Naive B cell (primary cell): ENCODE measurements at regions not wholly inside any gene's neighbourhood (a gene's known extent, or its start where the extent isn't known, plus 50 kb on each side); places are given as distances from the start of the nearest gene placed in this dataset.
"Not testable (repeated sequence)": the region's sequence is repeated elsewhere in the genome, so short reads cannot be mapped to it uniquely, and the experiment has no call there.

Experiments
- ATAC-seq, 2 donors: fragments of 150-1000 bp; cut with Tn5 transposase; 2 replicates each; pipeline ENCODE4 v1.10.0; 2021; ENCODE audit warnings: low read depth in 2 of 2, mild to moderate bottlenecking in 2 of 2, moderate library complexity in 2 of 2
- DNase-seq: peaks from one replicate; pipeline ENCODE4 v3.0.0; 2022
- H3K27ac Mint-ChIP-seq, 6 donors: one replicate each; pipeline ENCODE4 v1.8.0; 2020 to 2022; ENCODE audit warnings: mild to moderate bottlenecking in 6 of 6, mixed read lengths in 6 of 6, moderate library complexity in 5 of 6, inconsistent platforms in 2 of 6
- H3K27me3 Mint-ChIP-seq, 3 donors: one replicate each; pipeline ENCODE4 v1.8.0; 2021 to 2022; ENCODE audit warnings: mixed read lengths in 3 of 3, mild to moderate bottlenecking in 1 of 3
- H3K36me3 Mint-ChIP-seq, 2 donors: one replicate each; pipeline ENCODE4 v1.8.0; 2020 to 2022; ENCODE audit warnings: mixed read lengths in 2 of 2, inconsistent platforms in 1 of 2, mild to moderate bottlenecking in 1 of 2
- H3K4me1 Mint-ChIP-seq, 3 donors: one replicate each; pipeline ENCODE4 v1.8.0; 2020 to 2022; ENCODE audit warnings: mixed read lengths in 3 of 3, inconsistent platforms in 1 of 3, mild to moderate bottlenecking in 1 of 3, moderate library complexity in 1 of 3
- H3K4me3 Mint-ChIP-seq, 8 donors: one replicate each; pipeline ENCODE4 v1.8.0; 2020 to 2022; ENCODE audit warnings: mild to moderate bottlenecking in 8 of 8, mixed read lengths in 8 of 8, moderate library complexity in 8 of 8, inconsistent platforms in 2 of 8
- H3K9me3 Mint-ChIP-seq, 7 donors: one replicate each; pipeline ENCODE4 v1.8.0; 2020 to 2022; ENCODE audit warnings: mixed read lengths in 7 of 7, mild to moderate bottlenecking in 5 of 7, inconsistent platforms in 2 of 7, moderate library complexity in 1 of 7

DNA sequence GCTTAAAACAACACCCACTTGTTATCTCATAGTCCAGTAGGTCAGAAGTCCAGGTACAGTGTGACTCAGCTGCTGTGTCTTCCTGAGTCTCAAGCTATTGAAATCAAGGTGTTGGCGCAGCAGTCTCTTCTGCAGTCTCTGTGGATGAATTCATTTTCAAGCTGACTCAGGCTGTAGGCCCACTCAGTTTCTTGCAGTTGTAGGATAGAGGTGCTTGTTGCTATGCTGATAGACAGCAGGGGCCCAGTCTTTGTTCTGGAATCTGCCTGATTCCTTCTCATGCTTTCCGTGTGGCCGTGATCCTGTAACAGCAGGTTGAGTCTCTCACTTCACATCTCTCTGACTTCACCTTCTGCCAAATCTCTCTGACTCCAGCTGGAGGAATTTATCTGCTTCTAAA lies 400.4 kb upstream of the POM121L12 start:
- no peak for DNase-seq
- Mint-ChIP-seq H3K4me1 (no peaks in the 10 kb centered on the region), H3K9me3 (peaks cover 0 to 12% (median 5%) of the 10 kb centered on the region in 7 donors), H3K27ac (no peak overlapping the region), H3K27me3 (no peaks in the 10 kb centered on the region), H3K4me3 (no peak overlapping the region), H3K36me3 (no peaks in the 10 kb centered on the region)
- no peak for ATAC-seq

DNA sequence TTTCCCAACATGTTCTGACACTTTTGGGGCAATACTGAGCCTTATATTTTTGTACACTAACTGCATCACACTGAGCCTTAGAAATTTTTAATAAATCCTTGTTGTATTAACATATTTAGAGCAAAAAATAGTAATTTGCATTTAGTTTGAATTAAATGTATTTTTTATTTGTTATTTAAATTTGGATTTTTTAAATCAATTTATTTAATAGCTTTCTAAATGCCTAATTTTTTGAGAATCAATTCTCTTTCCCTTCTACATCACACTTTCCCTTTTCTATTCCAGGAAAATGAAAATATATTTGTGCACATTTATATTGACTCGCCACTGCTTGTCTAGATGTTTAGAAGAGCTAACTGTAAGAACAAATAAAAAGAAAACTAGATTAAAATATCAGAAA lies 414.6 kb upstream of the POM121L12 start:
- Mint-ChIP-seq H3K4me1 (no peaks in the 10 kb centered on the region), H3K27me3 (no peaks in the 10 kb centered on the region), H3K4me3 (no peak overlapping the region), H3K27ac (no peak overlapping the region), H3K9me3 (peaks cover 0 to 8% (median 1%) of the 10 kb centered on the region in 7 donors), H3K36me3 (no peaks in the 10 kb centered on the region)
- no peak for DNase-seq
- no peak for ATAC-seq

GRCh38 chr7:52616552-52616951 lies 418.9 kb upstream of the POM121L12 start:
- Mint-ChIP-seq H3K27me3 (no peaks in the 10 kb centered on the region), H3K4me3 (no peak overlapping the region), H3K36me3 (no peaks in the 10 kb centered on the region), H3K4me1 (no peaks in the 10 kb centered on the region), H3K27ac (no peak overlapping the region), H3K9me3 (peaks cover 0 to 11% (median 1%) of the 10 kb centered on the region in 7 donors)
- no peak for ATAC-seq
- DNase-seq = no peak

- no peaks in the 10 kb centered on the region for H3K36me3 Mint-ChIP-seq
- ATAC-seq (no peak), DNase-seq (no peak)
- H3K9me3 Mint-ChIP-seq = peaks cover 0 to 16% (median 6%) of the 10 kb centered on the region in 7 donors
- no peak overlapping the region for H3K4me3 Mint-ChIP-seq
- H3K27me3 Mint-ChIP-seq = no peaks in the 10 kb centered on the region
- H3K27ac Mint-ChIP-seq = no peak overlapping the region
- H3K4me1 Mint-ChIP-seq = no peaks in the 10 kb centered on the region
Observed at GRCh38 chr7:52615021-52615695, 420.3 kb upstream of the POM121L12 start.

- H3K4me1 Mint-ChIP-seq = no peaks in the 10 kb centered on the region
- no peaks in the 10 kb centered on the region for H3K36me3 Mint-ChIP-seq
- H3K4me3 Mint-ChIP-seq = no peak overlapping the region
- no peaks in the 10 kb centered on the region for H3K27me3 Mint-ChIP-seq
- ATAC-seq (no peak), DNase-seq (no peak)
- peaks cover 0 to 19% (median 4%) of the 10 kb centered on the region in 7 donors for H3K9me3 Mint-ChIP-seq
- no peak overlapping the region for H3K27ac Mint-ChIP-seq
Observed at GRCh38 chr7:52609511-52609910, 425.9 kb upstream of the POM121L12 start.

DNA sequence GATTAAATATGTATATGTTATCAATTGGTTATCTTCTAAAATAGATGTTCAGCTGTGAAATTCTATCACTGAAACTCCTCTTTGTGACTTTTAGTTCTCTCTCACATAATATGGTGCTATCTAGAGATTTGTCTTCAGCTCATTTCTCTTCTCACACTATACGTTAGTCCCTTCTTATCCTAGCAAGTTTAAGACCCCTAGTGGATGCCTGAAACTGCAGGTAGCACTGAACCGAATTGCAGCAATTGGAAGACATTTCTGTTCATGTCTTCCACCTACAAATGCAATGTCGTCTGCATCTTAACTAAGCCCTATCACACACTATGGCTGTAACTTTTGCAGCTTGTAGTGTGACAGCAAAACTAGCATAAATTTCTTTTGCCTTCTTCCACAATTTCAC lies 442.7 kb upstream of the POM121L12 start:
- Mint-ChIP-seq H3K36me3 (no peaks in the 10 kb centered on the region), H3K27ac (no peak overlapping the region), H3K4me1 (no peaks in the 10 kb centered on the region), H3K9me3 (peaks cover 0 to 22% (median 4%) of the 10 kb centered on the region in 7 donors), H3K4me3 (no peak overlapping the region), H3K27me3 (no peaks in the 10 kb centered on the region)
- no peak for DNase-seq
- ATAC-seq = no peak

DNA sequence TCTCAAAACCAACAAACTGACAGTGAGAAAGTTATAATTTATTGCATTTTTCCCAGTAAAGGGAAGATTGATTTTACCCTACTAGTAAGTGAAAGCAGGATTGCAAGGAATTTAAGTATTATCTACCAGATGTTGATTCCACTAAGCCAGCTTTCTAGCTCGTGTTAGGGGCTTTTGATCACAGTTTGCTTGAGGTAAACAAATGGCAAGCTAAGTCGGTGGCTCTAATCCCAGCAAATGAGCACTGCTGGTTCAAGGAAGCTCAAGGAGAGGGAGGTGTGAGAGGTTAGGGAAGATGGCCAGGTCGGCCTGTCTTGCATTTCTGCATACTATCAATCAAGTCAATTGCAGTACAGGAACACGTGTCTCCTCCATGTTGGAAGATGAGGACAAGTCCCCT lies 448.7 kb upstream of the POM121L12 start:
- H3K4me3 Mint-ChIP-seq = no peak overlapping the region
- no peaks in the 10 kb centered on the region for H3K4me1 Mint-ChIP-seq
- no peak for DNase-seq
- ATAC-seq = no peak
- no peaks in the 10 kb centered on the region for H3K27me3 Mint-ChIP-seq
- H3K9me3 Mint-ChIP-seq = peaks cover 0 to 10% (median 6%) of the 10 kb centered on the region in 7 donors
- no peaks in the 10 kb centered on the region for H3K36me3 Mint-ChIP-seq
- H3K27ac Mint-ChIP-seq = peak overlapping the region in 1 of 6 donors; percentile 27

- H3K27ac Mint-ChIP-seq = peak overlapping the region in 1 of 6 donors; percentile 79
- peaks cover 0 to 11% (median 6%) of the 10 kb centered on the region in 7 donors for H3K9me3 Mint-ChIP-seq
- no peaks in the 10 kb centered on the region for H3K27me3 Mint-ChIP-seq
- no peak for DNase-seq
- ATAC-seq = no peak
- H3K4me1 Mint-ChIP-seq = no peaks in the 10 kb centered on the region
- no peak overlapping the region for H3K4me3 Mint-ChIP-seq
- no peaks in the 10 kb centered on the region for H3K36me3 Mint-ChIP-seq
Observed at GRCh38 chr7:52584041-52584440, 451.4 kb upstream of the POM121L12 start.

GRCh38 chr7:52573141-52573540 lies 462.3 kb upstream of the POM121L12 start:
- ATAC-seq, DNase-seq, H3K4me3 Mint-ChIP-seq, H3K27me3 Mint-ChIP-seq, H3K36me3 Mint-ChIP-seq, H3K4me1 Mint-ChIP-seq, H3K9me3 Mint-ChIP-seq, H3K27ac Mint-ChIP-seq: not testable (repeated sequence)

DNA sequence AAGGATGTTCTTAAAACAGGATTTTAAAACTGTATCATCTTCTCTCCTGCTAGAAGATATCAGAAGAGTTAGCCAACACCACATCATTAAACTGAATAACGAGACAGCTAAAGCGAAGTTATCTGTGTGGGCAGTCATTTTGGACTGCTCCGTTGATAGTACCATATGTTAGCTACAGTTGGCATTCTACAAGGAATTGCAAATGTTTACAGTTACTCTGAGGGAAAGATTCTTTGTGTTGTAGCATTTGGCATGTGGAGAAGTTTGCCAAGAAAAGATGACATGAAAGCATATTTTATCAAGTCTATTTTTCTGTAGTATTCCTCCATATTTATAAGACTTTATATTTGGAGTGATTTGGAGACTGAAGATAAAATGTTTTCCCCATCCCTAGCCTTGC lies 464.4 kb upstream of the POM121L12 start:
- H3K4me3 Mint-ChIP-seq = no peak overlapping the region
- no peak for DNase-seq
- no peaks in the 10 kb centered on the region for H3K4me1 Mint-ChIP-seq
- no peaks in the 10 kb centered on the region for H3K27me3 Mint-ChIP-seq
- H3K27ac Mint-ChIP-seq = no peak overlapping the region
- ATAC-seq = no peak
- peaks cover 0 to 8% (median 0%) of the 10 kb centered on the region in 7 donors for H3K9me3 Mint-ChIP-seq
- no peaks in the 10 kb centered on the region for H3K36me3 Mint-ChIP-seq

DNA sequence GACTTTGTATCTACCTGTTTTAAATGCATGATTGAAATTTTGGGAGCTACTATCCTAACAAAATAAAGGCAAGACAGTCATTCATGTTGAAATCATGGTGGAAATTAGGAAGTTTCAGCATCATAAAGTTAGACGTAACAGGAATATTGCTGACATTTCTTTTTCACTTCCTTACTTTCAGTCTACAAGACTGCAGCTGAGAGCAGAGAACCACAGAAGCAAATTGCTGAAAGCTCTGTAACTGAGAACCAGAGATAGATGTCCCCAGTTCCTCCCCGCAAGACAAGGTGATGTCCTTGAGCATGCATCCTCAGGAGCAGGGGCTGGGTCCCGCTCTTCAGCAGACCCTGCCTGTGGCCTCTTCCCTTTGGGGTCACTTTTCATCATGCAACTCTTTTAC lies 466.3 kb upstream of the POM121L12 start:
- H3K4me1 Mint-ChIP-seq = no peaks in the 10 kb centered on the region
- peaks cover 0 to 8% (median 0%) of the 10 kb centered on the region in 7 donors for H3K9me3 Mint-ChIP-seq
- no peaks in the 10 kb centered on the region for H3K36me3 Mint-ChIP-seq
- H3K4me3 Mint-ChIP-seq = no peak overlapping the region
- no peak overlapping the region for H3K27ac Mint-ChIP-seq
- ATAC-seq = no peak
- no peak for DNase-seq
- H3K27me3 Mint-ChIP-seq = no peaks in the 10 kb centered on the region

GRCh38 chr7:52565974-52566373 lies 469.5 kb upstream of the POM121L12 start:
- Mint-ChIP-seq H3K4me3 (no peak overlapping the region), H3K9me3 (peaks cover 0 to 9% (median 4%) of the 10 kb centered on the region in 7 donors), H3K27ac (no peak overlapping the region), H3K4me1 (no peaks in the 10 kb centered on the region), H3K27me3 (no peaks in the 10 kb centered on the region), H3K36me3 (no peaks in the 10 kb centered on the region)
- DNase-seq (no peak), ATAC-seq (no peak)

- DNase-seq (no peak), ATAC-seq (no peak)
- Mint-ChIP-seq H3K27ac (no peak overlapping the region), H3K4me3 (no peak overlapping the region), H3K27me3 (no peaks in the 10 kb centered on the region), H3K9me3 (peaks cover 0 to 12% (median 3%) of the 10 kb centered on the region in 7 donors), H3K4me1 (no peaks in the 10 kb centered on the region), H3K36me3 (no peaks in the 10 kb centered on the region)
Observed at GRCh38 chr7:52555805-52556204, 479.6 kb upstream of the POM121L12 start.

DNA sequence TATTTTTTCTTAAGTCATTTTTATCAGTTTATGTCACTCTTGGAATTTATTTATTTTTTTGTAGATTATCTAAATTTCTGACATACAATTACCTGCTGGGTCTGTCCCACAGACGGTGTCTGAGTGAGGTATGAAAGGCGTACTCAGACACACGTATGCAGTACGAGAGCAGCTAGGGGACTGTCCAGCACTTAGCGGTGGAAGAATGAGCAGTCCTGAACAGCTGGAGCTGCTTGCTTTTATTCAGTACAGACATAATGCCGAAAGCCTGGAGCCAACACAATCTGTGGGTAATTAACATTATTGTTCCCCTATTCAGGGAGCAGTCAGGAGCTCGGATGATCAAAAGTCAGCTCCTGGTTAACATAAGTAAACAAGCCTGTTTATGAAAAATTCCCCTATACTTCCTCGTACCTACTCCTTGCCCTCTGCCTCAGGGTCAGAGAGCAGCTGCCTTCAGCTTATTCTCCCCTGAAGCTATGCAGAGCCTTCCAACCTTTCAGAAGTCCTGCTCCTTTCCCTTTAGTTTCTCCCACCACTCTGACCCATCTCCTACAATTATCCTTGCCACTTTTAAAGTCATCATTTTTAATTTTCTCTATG lies 488.0 kb upstream of the POM121L12 start:
- Mint-ChIP-seq H3K4me3 (no peak overlapping the region), H3K4me1 (no peaks in the 10 kb centered on the region), H3K36me3 (no peaks in the 10 kb centered on the region), H3K27ac (no peak overlapping the region), H3K27me3 (no peaks in the 10 kb centered on the region), H3K9me3 (peaks cover 0 to 12% (median 6%) of the 10 kb centered on the region in 7 donors)
- DNase-seq (no peak), ATAC-seq (no peak)
